ENCODE measurements at regions not wholly inside any gene's neighbourhood (a gene's known extent, or its start where the extent isn't known, plus 50 kb on each side); places are given as distances from the start of the nearest gene placed in this dataset.

GRCh38 chr5:112625689-112626438 lies 111.8 kb upstream of the APC start:
- DNase-seq (ENCODE audit: low read depth, low spot score), result no peak
- TF ChIP-seq CTCF (IDR thresholded peaks at IDR 0.05; ENCODE audit: low read depth, low read length), result no peak
- in situ Hi-C loops (cut with HindIII; ENCODE audit: low sequenced_read_pairs), result no loop called here
- H3K4me3 ChIP-seq (ENCODE audit: low read depth, low read length), result no peak overlapping the region

- DNase-seq (ENCODE audit: low read depth, low spot score), result no peak
- in situ Hi-C loops (cut with HindIII; ENCODE audit: low sequenced_read_pairs), result no loop called here
- no peak overlapping the region for H3K4me3 ChIP-seq (ENCODE audit: low read depth, low read length)
- no peak for TF ChIP-seq CTCF (IDR thresholded peaks at IDR 0.05; ENCODE audit: low read depth, low read length)
These were observed 111.0 kb upstream of the APC start for GRCh38 chr5:112626715-112627114.

- H3K4me3 ChIP-seq (ENCODE audit: low read depth, low read length), result no peak overlapping the region
- no peak for TF ChIP-seq CTCF (IDR thresholded peaks at IDR 0.05; ENCODE audit: low read depth, low read length)
- DNase-seq (ENCODE audit: low read depth, low spot score), result no peak
- in situ Hi-C loops (cut with HindIII; ENCODE audit: low sequenced_read_pairs), result no loop called here
These were observed 109.3 kb upstream of the APC start for GRCh38 chr5:112628214-112628980.

GRCh38 chr5:112630246-112631009 lies 107.3 kb upstream of the APC start:
- no peak for DNase-seq (ENCODE audit: low read depth, low spot score)
- in situ Hi-C loops (cut with HindIII; ENCODE audit: low sequenced_read_pairs), result no loop called here

DNA sequence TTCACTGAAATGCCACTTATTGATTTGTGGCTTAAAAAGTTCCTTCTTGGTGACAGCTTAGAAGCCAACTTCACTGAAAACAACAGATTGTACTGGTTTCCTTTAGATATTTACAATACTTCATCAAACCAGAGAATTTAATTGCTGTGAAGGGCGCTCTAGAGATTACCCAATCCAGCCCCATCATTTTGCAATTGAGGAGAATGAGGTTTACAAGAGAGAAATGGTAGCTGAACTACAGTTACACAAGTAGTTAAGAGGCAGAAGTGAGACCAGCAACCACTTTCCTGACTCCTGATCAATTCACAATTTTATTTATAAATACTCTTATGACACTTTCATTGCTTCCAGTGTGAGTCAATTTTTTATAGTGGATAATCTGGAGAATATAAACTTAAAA lies 103.5 kb upstream of the APC start:
- no peak for TF ChIP-seq CTCF (IDR thresholded peaks at IDR 0.05; ENCODE audit: low read depth, low read length)
- in situ Hi-C loops (cut with HindIII; ENCODE audit: low sequenced_read_pairs), result no loop called here
- no peak for DNase-seq (ENCODE audit: low read depth, low spot score)
- no peak overlapping the region for H3K4me3 ChIP-seq (ENCODE audit: low read depth, low read length)

More at GRCh38 chr5:112630246-112631009, 107.3 kb upstream of the APC start:
- no peak overlapping the region for H3K4me3 ChIP-seq (ENCODE audit: low read depth, low read length)
- TF ChIP-seq CTCF (IDR thresholded peaks at IDR 0.05; ENCODE audit: low read depth, low read length), result no peak

DNA sequence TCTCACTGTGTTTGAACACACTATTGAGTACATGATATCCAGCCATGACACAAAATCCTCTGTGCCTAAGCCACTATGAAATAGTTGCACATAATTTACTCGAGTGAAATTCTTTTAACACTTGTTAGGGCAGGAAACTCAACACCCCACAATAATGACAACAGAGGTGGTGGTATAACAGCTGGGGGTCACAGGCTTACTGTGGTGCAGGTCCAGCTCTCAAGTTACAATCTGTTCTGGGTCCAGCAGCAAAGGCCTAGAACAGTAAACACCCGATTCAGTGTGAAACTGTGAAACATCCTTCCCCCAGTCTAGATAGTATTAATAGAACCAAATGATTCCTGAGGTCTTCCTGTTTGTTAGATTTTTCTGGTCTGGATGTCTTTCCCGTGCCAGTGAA lies 102.9 kb upstream of the APC start:
- no peak for TF ChIP-seq CTCF (IDR thresholded peaks at IDR 0.05; ENCODE audit: low read depth, low read length)
- in situ Hi-C loops (cut with HindIII; ENCODE audit: low sequenced_read_pairs), result no loop called here
- DNase-seq (ENCODE audit: low read depth, low spot score), result no peak
- no peak overlapping the region for H3K4me3 ChIP-seq (ENCODE audit: low read depth, low read length)
